Parathyroid adenoma (tissue), 2 donors: ENCODE measurements at regions not wholly inside any gene's neighbourhood (a gene's known extent, or its start where the extent isn't known, plus 50 kb on each side); places are given as distances from the start of the nearest gene placed in this dataset.

Experiments used
- H2AFZ ChIP-seq: fragments of 300-600 bp; sonication (generic); one replicate; pipeline ENCODE4 v1.7.0; 2017; ENCODE audit warnings: antibody characterized with exemption, mild to moderate bottlenecking
- H3K27ac ChIP-seq: fragments of 300-600 bp; sonication (generic); one replicate; pipeline ENCODE4 v1.7.0; 2017
- H3K27me3 ChIP-seq: fragments of 300-600 bp; sonication (generic); one replicate; pipeline ENCODE4 v1.7.0; 2017; ENCODE audit warnings: low read length; ENCODE audit not compliant: control insufficient read depth, insufficient read depth
- H3K36me3 ChIP-seq: fragments of 300-600 bp; sonication (generic); one replicate; pipeline ENCODE4 v1.7.0; 2017; ENCODE audit warnings: low read length; ENCODE audit not compliant: control insufficient read depth, insufficient read depth
- H3K4me1 ChIP-seq: fragments of 300-600 bp; sonication (generic); one replicate; pipeline ENCODE4 v1.7.0; 2017; ENCODE audit warnings: control low read depth
- H3K4me2 ChIP-seq: fragments of 300-600 bp; sonication (generic); one replicate; pipeline ENCODE4 v1.7.0; 2017; ENCODE audit warnings: low read length
- H3K4me3 ChIP-seq: fragments of 300-600 bp; sonication (generic); one replicate; pipeline ENCODE4 v1.7.0; 2017; ENCODE audit warnings: low read depth, low read length
- H3K79me2 ChIP-seq: fragments of 300-600 bp; sonication (generic); one replicate; pipeline ENCODE4 v1.7.0; 2017; ENCODE audit warnings: control low read depth
- H3K9ac ChIP-seq: fragments of 300-600 bp; sonication (generic); one replicate; pipeline ENCODE4 v1.7.0; 2017; ENCODE audit warnings: mild to moderate bottlenecking
- H3K9me3 ChIP-seq: fragments of 300-600 bp; sonication (generic); one replicate; pipeline ENCODE4 v1.7.0; 2017; ENCODE audit warnings: low read length; ENCODE audit not compliant: control insufficient read depth
- CTCF ChIP-seq: fragments of 300-600 bp; sonication (generic); IDR thresholded peaks from one replicate; pipeline ENCODE4 v1.7.0; 2017; ENCODE audit warnings: antibody characterized with exemption, mild to moderate bottlenecking
- donor health status: primary hyperparathyroidism.

- Histone ChIP-seq H3K4me2 (no peak overlapping the region), H2AFZ (no peak overlapping the region), H3K27ac (no peak overlapping the region), H3K9me3 (no peaks in the 10 kb centered on the region), H3K79me2 (no peaks in the 10 kb centered on the region), H3K4me3 (no peak overlapping the region), H3K4me1 (no peaks in the 10 kb centered on the region), H3K36me3 (no peaks in the 10 kb centered on the region), H3K9ac (no peak overlapping the region), H3K27me3 (no peaks in the 10 kb centered on the region)
- TF ChIP-seq CTCF = no peak
These were observed 94.1 kb downstream of the FSCB start for GRCh38 chr14:44412858-44413569.

- Histone ChIP-seq H3K27ac (no peak overlapping the region), H3K9me3 (no peaks in the 10 kb centered on the region), H3K4me2 (no peak overlapping the region), H3K9ac (no peak overlapping the region), H3K36me3 (no peaks in the 10 kb centered on the region), H3K27me3 (no peaks in the 10 kb centered on the region), H3K4me3 (no peak overlapping the region), H3K4me1 (no peaks in the 10 kb centered on the region), H2AFZ (no peak overlapping the region), H3K79me2 (no peaks in the 10 kb centered on the region)
- TF ChIP-seq CTCF = no peak
These were observed 102.0 kb downstream of the FSCB start for GRCh38 chr14:44405011-44405486.

GRCh38 chr14:44404599-44404998 lies 102.5 kb downstream of the FSCB start:
- Histone ChIP-seq H3K36me3 (no peaks in the 10 kb centered on the region), H3K9ac (no peak overlapping the region), H2AFZ (no peak overlapping the region), H3K27ac (no peak overlapping the region), H3K4me3 (no peak overlapping the region), H3K4me1 (no peaks in the 10 kb centered on the region), H3K9me3 (peaks cover 3% of the 10 kb centered on the region), H3K79me2 (no peaks in the 10 kb centered on the region), H3K4me2 (no peak overlapping the region), H3K27me3 (no peaks in the 10 kb centered on the region)
- no peak for TF ChIP-seq CTCF

- no peak overlapping the region for H3K4me3 ChIP-seq
- no peaks in the 10 kb centered on the region for H3K27me3 ChIP-seq
- peaks cover 3% of the 10 kb centered on the region for H3K9me3 ChIP-seq
- H3K36me3 ChIP-seq = no peaks in the 10 kb centered on the region
- no peak for TF ChIP-seq CTCF
- no peak overlapping the region for H3K4me2 ChIP-seq
- no peak overlapping the region for H3K27ac ChIP-seq
- no peak overlapping the region for H3K9ac ChIP-seq
- H2AFZ ChIP-seq = no peak overlapping the region
- no peaks in the 10 kb centered on the region for H3K79me2 ChIP-seq
- no peaks in the 10 kb centered on the region for H3K4me1 ChIP-seq
These were observed 103.0 kb downstream of the FSCB start for GRCh38 chr14:44404036-44404435.

- TF ChIP-seq CTCF = no peak
- Histone ChIP-seq H3K4me1 (no peaks in the 10 kb centered on the region), H3K9ac (no peak overlapping the region), H3K36me3 (no peaks in the 10 kb centered on the region), H2AFZ (no peak overlapping the region), H3K79me2 (no peaks in the 10 kb centered on the region), H3K27ac (no peak overlapping the region), H3K4me2 (no peak overlapping the region), H3K4me3 (no peak overlapping the region), H3K9me3 (peaks cover 3% of the 10 kb centered on the region), H3K27me3 (no peaks in the 10 kb centered on the region)
These were observed 103.9 kb downstream of the FSCB start for GRCh38 chr14:44403193-44403592.
